IPS DF 4.7 (cell line): ENCODE measurements at regions not wholly inside any gene's neighbourhood (a gene's known extent, or its start where the extent isn't known, plus 50 kb on each side); places are given as distances from the start of the nearest gene placed in this dataset.
"Not testable (repeated sequence)": the region's sequence is repeated elsewhere in the genome, so short reads cannot be mapped to it uniquely, and the experiment has no call there.

ENCODE experiments used
- DNase-seq: peaks from one replicate; pipeline ENCODE4 v3.0.0-alpha.2; 2013; ENCODE audit warnings: low spot score; ENCODE audit errors: extremely low read depth

DNA sequence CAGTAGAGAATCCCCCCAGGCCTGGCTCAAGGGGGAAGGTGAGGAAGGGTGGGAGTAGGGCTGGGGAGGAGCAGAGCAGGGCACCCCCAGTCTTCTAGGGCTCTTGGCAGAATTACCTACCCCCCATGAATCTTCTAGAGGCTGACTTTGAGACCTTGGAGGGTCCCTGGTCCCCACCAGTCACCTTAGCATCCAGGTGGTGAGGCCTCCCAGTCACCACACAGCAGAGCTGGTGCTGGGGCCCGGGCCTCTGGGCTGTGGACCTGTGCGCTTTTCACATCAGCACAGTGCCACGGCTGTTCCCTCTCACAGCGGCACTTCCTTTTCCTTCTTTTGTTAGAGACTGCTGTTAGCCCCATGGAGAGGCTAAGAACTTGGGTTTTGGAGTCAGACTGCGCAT, 148.6 kb upstream of the PITX1 start:
- no peak for DNase-seq

DNA sequence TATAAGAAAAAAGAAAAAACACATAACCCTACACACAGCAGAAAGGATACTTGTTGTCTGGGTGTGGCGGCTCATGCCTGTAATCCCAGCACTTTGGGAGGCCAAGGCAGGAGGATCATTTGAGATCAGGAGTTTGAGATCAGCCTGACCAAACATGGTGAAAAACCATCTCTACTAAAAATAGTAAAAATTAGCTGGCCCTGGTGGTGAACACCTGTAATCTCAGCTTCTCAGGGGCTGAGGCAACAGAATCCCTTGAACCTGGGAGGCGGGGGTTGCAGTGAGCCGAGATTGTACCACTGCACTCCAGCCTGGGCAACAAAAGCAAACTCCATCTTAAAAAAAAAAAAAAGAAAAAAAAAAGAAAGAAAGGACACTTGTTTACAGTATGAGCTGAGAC, 147.6 kb upstream of the PITX1 start:
- DNase-seq, result no peak

DNA sequence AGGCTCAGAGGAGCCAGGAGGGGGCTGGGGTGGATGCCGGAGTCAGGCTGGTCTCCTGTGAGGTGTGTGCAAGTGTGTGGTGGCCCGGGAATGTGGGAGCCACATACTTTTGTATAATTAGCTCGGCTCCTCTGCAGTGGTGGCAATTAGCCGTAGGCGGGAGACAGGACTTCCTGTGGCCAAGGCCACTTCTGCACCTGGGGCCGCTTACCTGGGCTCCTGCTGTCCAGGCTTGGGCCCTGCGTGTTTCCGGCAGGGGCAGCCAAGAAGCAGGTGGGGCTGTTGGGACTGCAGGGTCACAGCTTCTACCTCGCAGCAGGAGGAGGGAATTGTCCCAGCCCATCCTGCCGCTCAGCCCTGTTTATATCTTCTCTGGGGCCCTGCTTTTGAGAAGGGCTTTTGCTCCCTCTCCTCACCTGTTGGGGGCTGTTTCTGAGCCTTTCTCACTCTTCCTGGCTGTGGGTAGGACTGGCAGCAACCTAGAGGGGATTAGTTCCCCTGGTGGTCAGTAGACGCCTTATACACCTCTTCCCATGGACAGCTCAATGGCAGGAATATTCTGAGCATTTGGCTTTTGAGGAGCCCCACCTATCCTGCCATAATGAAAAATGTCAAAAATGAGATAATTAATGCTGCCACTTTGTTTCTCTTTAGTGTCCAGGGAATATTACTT, 145.4 kb upstream of the PITX1 start:
- no peak for DNase-seq

DNA sequence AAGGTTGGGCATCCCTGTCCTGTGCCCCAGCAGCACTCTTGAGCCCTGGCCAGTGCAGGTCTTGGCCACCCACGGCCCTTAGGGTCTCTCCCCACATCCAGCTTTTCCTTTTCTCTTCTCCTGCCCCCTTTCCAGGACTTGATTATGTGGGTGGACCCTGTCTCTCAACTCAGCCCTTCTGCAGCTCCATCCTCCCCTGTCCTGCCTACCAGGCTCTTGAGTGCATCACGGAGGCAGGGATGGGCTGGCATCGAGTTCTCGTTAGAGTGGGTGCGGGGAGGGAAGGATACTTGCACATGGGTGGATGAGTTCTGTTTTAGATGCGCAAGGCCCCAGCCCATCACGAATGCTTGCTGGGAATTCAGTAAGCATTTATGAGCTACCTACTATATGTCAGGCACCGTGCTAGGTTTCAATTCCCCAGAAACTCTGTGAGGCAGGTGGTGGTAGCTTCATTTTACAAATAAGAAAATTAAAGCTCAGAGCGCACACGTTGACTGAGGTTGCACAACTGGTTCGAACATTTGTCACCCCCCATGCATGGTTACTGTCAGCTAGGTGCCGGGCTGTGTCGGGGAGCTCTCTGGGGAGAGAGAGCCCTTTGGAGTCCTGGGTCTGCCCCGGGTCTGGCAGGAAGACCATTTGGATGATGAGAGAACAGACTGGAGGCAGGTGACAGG, 144.6 kb upstream of the PITX1 start:
- no peak for DNase-seq

DNA sequence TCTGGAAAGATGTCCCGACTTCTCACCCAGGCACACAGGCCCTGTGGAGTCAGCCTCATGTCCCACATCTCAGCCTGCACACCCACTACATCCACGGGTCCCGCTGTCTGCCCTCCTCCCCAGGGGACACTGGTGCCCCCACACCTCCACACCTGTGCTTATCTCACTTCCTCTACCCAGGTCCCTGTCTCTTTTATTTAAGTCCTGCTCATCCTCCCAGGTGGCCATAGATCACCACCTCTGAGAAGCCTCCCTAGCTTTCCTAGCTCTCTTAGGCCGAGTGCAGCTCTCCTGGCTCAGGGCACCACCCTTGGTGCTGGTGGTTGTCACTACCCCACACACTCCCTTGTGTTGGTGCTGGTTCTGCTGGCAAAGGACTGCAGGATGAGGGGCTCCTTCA, 143.6 kb upstream of the PITX1 start:
- DNase-seq, result no peak

DNA sequence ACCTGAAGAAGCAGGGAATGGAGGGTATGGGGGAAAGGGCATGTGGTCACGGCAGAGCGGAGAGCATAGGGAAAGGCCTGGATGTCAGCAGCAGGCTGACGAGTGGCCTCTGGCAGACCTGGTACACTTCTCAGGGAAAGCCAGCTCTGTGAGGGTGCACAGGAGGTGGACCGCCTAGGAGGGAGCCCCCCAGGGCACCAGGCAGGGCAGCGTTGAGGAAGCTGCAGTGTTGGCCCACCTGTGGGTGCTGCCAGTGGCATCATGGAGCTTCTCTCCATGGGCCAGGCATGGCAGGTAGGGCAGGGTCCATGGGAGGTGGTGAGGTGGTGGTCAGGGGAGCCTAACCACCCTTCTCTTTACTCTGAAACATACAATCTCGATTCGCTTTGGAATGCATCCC, 143.0 kb upstream of the PITX1 start:
- DNase-seq, result no peak

DNA sequence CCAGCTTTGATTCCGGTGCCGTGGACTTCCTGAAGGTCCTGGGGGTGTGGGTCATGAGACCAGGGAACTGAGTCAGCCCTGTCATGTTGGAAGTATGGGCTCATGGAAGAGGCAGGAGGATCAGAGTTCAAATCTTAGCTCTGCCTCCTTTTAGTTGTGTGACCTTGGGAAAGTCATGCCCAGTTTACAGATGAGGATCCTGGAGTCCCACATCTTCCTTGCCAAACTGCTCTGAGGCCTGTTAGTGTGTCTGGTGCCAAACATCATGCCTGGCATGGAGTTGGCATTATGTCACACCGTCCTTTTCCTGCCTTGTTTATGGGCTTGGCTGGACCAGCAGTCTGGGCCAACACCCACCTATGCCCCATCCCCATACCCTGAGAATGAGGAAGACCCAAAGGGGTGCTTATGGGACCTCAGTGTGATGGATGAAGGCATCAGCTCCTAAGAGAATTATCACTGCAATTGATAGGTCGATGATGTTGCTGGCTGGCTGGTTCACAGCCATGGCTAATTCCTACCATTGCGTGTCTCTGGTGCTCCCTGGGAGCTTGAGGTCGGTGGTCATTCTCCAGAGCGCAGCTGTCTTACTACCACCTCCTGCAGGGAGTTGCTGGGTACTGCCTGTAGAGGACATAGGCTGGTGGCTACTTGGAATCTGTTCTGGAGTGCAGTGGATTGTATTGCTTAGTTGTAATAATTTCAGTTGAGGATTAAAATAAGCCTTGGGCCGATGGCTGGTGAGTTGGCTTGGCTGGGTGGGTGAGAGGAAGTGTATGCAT, 140.5 kb upstream of the PITX1 start:
- no peak for DNase-seq

DNA sequence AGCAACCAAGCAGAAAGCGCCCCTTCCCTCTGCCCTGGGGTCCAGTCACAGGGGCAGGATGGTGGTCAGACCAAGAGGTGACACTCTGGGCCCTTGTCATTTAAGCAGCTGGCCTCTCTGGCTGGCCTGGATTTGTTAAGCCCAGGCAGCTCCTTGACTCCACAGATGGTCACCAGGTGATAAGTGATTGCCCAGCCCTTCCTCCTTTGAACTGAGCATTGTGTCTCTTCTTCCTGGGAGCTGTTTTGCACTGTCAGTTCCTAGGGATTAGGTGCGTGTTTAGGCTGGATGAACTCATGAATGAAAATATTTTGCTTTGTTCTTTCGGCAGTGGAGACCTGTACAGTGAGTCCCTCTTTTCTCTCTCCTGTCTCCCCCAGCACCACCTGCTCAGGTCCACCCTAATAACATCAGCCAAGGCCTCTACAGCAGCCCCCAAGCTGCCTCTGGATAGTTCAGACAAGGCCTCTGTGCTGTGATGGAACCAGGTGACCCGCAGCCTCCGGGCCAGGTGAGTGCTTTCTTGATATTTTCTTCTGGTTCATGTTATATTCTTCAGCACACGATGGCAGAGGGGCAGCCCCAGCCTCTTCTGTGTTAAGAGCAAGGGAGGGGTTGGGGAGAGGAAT, 139.7 kb upstream of the PITX1 start:
- no peak for DNase-seq

DNA sequence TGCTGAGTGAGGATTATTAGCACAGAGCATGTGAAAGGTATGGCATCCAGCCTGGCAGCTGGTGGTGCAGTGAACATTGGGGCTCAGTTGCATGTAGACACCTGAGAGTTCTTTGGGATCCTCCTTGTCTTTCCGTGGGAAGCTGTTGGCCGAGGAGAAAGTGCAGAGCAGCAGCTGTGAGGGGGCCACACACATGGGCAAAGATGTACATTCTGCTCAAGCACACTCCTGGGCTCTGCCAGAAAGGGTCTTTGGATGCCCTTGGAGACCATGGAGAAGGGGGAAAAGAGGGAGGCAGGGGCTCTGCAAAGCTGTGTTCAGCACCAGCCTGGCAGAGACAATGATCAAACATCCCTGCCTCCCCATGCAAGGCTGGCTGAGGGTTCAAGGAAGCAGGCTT, 138.7 kb upstream of the PITX1 start:
- no peak for DNase-seq

DNA sequence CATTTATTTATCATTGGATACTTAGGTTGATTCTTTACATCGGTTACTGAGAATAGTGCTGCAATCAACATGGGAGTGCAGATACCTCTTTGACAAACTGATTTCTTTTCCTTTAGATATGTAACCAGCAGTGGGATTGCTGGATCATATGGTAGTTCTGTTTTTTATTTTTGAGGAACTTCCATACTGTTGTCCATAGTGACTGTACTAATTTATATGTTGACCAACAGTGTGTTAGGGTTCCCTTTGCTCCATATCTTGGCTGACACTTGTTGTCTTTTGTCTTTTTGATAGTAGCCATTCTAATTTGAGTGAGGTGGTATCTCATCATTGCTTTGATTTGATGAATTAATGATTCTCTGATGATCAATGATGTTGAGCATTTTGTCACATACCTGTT, 137.3 kb upstream of the PITX1 start:
- DNase-seq, result no peak

DNA sequence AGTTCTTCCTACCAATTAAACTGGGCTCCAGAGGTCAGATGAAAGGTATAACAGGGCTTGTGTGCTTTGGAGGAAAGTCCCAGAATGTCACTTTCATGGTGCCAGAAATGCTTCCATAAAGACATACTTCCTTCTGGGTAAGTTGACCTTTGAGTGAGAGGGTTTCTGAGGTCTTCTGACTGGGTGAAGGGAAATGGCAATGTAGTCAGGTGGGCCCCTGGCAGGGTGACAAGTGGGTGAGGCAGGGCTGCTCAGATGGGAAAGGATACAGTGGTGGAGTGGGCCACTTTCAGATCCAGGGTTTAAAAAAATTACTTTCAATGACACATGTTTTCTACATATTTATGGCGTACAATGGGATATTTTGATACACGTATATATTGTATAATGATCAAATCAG, 136.5 kb upstream of the PITX1 start:
- no peak for DNase-seq

DNA sequence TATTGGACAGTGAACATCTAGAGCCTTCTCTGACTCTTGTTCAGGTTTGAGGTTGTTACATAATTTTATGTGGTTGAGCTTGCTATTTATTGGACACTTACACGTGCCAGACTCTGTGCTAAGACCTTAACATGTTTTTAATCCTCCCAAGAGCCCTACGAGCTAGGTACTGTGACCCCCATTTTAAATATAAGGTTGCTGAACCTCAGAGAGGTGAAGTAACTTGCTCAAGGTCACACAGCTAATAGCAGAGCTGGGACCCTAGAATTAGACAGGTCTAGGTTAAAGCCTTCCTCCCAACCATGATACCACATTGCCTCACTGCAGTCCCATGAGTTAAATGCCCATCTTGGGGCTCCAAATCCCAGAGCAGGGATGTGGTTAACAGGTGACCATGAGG, 135.7 kb upstream of the PITX1 start:
- DNase-seq, result no peak

DNA sequence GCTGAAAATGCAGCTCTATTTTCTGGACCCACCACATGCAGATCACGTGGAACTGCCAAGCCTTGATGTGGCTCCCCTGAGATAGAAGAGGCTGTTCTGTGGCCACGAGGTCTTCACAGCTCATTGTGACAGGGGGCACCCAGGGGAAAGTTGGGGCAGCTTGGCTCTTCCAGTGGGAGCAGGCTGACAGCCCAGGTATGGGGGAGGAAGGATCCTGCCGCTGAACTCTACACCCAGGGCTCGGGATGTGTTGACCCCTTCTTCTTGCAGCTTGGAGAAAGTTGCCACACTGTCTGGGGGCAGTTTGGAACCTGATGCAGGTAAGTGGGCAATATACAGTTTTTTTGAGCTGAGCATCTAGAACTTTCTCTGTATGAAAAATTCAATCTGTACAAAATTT, 133.6 kb upstream of the PITX1 start:
- DNase-seq, result no peak

DNA sequence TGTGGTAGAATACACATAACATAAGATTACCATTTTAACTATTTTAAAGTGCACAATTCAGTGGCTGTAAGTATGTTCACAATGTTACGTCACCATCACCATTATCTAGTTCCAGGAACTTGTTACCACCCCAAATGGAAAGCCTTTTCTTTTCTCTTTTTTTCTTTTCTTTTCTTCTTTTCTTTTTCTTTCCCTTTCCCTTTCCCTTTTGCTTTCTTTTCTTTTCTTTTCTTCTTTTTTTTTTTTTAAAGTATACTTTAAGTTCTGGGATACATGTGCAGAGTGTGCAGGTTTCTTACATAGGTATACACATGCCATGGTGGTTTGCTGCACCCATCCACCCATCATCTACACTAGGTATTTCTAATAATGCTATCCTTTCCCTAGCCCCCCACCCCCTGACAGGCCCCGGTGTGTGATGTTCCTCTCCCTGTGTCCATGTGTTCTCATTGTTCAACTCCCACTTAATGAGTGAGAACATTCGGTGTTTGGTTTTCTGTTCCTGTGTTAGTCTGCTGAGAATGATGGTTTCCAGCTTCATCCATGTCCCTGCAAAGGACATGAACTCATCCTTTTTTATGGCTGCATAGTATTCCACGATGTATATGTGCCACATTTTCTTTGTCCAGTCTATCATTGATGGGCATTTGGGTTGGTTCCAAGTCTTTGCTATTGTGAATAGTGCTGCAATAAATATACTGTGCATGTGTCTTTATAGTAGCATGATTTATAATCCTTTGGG, 131.0 kb upstream of the PITX1 start:
- DNase-seq, result not testable (repeated sequence)

DNA sequence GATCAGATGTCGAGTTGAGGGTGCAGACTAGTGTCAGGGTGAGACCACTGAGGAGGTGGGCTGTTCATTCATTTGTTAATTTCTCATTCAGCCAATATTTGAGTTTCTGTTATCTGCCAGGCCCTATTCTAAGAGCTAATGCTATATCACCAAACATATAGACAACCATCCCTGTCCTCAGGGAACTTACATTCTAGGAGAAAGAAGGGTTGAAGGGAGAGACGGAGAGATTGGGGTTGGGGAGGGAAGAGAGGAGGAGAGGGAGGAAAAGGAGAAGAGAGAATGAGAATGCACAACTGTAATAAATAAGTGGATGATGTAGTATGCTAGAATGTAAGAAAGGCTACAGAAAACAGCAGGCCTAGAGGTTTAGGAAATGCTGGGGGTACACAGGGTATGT, 129.9 kb upstream of the PITX1 start:
- no peak for DNase-seq

DNA sequence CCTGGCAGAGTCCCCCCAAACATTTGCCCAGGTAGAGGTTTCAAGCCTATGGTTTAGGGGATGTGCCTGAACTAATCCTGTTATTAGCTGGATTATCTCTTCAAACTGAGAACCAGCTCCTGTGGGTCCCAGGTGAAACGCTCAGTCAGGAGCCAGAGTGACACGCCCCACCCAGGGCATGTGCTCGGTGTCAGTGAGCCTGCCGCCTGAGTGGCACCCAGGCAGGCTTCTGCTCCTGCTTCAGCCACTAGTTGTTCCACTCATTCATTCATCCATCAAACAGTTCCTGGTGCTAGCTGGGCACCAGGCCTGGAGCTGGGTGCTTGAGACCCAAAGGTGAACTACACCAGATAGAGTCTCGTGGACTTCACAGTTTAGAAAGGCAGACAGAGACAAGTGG, 129.4 kb upstream of the PITX1 start:
- DNase-seq, result no peak

DNA sequence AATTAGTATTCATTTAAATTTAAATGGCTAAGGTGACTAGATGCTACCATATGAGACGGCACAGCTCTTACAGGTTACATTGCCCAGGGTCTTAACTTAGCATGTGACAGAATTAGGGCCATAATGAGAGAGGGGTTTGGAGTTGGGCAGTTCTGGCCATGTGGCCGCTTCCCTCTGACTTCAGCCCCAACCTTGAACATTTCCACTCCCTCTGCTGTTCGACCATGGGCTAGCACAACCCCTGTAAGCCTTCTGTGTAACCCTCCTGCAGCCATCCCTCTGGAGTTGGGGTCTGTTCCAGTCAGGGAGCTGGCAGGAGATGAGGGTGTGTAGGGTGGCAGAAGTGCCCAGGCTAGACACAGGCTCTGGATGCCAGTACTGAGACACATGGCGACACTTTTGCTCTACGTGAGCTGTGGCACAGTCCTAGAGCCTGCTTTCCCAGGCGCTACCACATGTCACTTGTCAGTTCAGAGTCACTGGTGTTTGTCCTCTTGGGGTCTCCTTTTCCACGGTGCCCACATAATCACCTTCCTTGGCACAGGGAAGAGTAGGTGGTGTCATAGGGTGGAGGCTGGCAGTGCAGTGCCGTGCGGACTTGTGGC, 128.7 kb upstream of the PITX1 start:
- DNase-seq, result no peak

DNA sequence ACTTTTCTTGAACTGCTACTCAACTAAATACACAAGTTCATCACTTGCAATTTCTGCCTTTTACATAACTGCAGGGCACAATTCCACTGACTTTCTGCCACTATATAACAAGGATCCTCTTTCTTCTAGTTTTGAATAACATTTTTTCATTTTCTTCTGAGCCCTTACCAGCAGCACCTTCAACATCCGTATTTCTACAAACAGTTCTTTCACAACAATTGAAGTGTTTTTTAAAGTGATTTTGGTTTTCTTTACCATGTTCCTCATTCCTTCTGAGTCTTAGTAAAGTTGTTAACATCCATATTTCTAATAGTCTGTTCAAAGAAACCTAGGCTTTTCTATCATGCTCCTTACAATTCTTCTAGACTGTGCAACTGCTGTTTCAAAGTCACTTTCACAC, 127.2 kb upstream of the PITX1 start:
- DNase-seq, result no peak

DNA sequence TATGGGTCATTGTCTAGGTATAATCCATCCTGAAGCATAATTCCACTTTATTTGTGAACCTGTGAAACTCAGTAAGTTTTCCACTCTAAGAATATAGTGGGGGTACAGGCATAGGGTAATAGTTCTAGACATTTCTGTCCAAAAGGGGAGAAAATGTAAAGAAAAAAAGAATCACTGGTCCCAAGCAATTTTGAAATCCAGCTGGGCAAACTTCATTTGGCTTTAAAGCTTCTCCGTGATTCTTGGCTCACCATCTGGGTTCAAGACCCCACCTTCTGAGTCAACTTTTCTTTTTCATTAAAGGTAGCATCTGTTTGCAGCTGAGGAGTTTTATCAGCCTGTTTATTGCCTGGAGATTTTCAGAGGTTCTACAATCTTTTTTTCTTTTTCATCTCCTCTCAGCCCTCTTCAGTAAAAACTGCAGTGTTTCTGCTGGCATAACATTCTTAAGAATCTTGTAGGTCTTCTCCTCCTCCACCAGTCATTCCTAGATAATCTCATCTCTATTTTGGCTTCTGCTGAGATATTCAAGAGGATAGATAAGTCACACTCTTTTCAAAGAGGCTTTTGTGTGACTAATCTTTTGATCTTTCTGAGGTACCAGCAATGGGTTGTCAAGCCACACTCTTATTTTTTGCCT, 126.1 kb upstream of the PITX1 start:
- no peak for DNase-seq

DNA sequence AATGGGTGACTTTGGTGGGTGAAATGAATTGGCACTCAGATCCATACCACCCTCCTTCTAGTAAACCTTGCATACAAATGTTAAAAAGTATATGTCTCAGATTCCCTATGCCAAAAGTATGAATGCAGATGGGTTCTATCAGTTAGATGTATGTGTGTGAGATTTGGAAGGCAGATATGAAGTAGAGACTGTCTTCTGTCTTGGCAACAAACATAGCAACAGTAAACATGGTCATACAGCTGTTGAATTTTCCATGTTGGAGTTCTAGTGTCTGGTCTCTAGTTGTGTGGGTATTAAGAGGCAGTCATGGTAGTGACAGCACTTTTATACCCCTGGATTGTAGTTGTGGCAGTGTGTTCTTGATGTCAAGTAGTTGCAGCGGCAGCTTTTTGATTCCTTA, 125.6 kb upstream of the PITX1 start:
- DNase-seq, result no peak

DNA sequence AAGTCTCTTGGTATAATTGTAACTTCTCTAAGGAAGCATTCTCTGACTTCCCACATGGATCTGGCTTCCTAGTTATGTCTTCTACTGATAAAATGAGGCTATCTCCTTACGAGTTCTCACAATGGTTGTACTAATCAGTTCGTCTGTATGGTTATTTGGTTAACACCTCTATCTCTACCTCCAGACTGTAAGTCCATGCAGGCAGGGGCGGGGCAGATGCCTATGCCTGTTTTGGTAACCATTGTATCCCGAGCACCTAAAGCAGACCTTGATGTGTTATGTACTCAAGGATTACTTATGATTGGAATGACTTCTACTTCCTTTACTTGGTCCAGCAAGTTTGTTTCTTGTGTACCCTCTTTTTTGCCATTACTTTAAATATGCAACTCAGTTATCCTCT, 125.0 kb upstream of the PITX1 start:
- no peak for DNase-seq
